C4-2B (cell line): ENCODE measurements at regions not wholly inside any gene's neighbourhood (a gene's known extent, or its start where the extent isn't known, plus 50 kb on each side); places are given as distances from the start of the nearest gene placed in this dataset.

Experiments
- ZFX ChIP-seq: fragments of 450-650 bp; IDR thresholded peaks from 2 replicates; pipeline ENCODE4 v1.6.1; 2017
- TF ChIP-seq, protein P1 (sequence below): fragments of 450-650 bp; conservative IDR thresholded peaks from 2 replicates; pipeline ENCODE4 v1.5.1; 2017; ENCODE audit warnings: mild to moderate bottlenecking

DNA sequence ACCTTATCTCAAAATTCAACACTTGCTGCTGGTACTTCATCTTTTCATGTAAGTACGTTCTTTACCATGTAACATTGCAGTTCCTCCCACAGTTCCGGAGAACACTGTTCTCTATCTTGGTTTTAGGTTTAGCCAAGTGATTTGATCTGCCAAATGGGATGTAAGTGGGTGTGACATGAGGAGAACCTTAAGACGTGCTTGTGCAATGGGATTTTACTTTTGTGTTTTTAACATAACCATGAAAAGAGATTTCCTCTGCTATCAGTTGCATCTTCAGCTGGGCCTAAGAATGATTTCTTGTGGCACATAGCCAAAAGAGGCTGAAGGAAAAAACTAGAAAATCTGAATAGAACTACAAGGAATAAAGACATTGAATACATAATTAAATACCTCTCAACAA, 894.5 kb upstream of the ALCAM start:
- TF ChIP-seq, protein P1, sequence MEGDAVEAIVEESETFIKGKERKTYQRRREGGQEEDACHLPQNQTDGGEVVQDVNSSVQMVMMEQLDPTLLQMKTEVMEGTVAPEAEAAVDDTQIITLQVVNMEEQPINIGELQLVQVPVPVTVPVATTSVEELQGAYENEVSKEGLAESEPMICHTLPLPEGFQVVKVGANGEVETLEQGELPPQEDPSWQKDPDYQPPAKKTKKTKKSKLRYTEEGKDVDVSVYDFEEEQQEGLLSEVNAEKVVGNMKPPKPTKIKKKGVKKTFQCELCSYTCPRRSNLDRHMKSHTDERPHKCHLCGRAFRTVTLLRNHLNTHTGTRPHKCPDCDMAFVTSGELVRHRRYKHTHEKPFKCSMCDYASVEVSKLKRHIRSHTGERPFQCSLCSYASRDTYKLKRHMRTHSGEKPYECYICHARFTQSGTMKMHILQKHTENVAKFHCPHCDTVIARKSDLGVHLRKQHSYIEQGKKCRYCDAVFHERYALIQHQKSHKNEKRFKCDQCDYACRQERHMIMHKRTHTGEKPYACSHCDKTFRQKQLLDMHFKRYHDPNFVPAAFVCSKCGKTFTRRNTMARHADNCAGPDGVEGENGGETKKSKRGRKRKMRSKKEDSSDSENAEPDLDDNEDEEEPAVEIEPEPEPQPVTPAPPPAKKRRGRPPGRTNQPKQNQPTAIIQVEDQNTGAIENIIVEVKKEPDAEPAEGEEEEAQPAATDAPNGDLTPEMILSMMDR, result no peak
- TF ChIP-seq ZFX, result no peak
